ENCODE measurements at regions not wholly inside any gene's neighbourhood (a gene's known extent, or its start where the extent isn't known, plus 50 kb on each side); places are given as distances from the start of the nearest gene placed in this dataset.

DNA sequence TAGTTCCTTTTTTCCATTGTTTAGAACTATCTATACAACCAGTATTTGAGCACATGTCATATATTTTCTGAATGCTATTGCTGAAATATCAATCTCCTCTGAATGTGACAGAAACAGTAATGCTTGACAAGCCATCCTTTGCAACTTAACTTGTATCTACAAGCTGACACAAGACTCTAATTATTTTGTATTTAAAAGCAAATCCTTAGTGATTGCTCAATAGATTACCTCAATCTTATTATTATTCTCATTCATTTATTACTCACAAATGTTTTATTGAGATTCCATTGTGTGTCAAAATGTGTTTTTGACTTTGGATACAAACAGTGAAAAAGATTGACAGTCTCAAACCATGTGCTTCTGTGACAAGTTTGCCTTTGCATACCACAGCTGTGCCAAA, 787.8 kb upstream of the PRR20A start:
- TF ChIP-seq BHLHE40 (IDR thresholded peaks at IDR 0.05; ENCODE audit: borderline replicate concordance): no peak
- TF ChIP-seq TARDBP (IDR thresholded peaks at IDR 0.05): no peak
